ENCODE measurements at regions not wholly inside any gene's neighbourhood (a gene's known extent, or its start where the extent isn't known, plus 50 kb on each side); places are given as distances from the start of the nearest gene placed in this dataset.

GRCh38 chr2:120659275-120659977 is 76.2 kb upstream of the GLI2 start:
- Histone ChIP-seq H3K4me3 (no peak overlapping the region), H3K27me3 (ENCODE audit: low read depth) (peaks cover 13% of the 10 kb centered on the region), H3K9me3 (replicated peaks) (peaks cover 3% of the 10 kb centered on the region), H3K4me1 (peaks cover 29% of the 10 kb centered on the region), H3K36me3 (no peaks in the 10 kb centered on the region), H3K27ac (replicated peaks) (no peak overlapping the region)
- TF ChIP-seq CTCF (IDR thresholded peaks at IDR 0.05; ENCODE audit: borderline replicate concordance), result no peak
- intact Hi-C loops (cut with micrococcal nuclease), result no loop called here
- no peak for DNase-seq

- peaks cover 25% of the 10 kb centered on the region for H3K4me1 ChIP-seq
- no peak for TF ChIP-seq CTCF (IDR thresholded peaks at IDR 0.05; ENCODE audit: borderline replicate concordance)
- no peak overlapping the region for H3K27ac ChIP-seq (replicated peaks)
- H3K9me3 ChIP-seq (replicated peaks), result peaks cover 9% of the 10 kb centered on the region
- H3K27me3 ChIP-seq (ENCODE audit: low read depth), result peaks cover 5% of the 10 kb centered on the region
- no peak overlapping the region for H3K4me3 ChIP-seq
- no peaks in the 10 kb centered on the region for H3K36me3 ChIP-seq
- DNase-seq, result no peak
- intact Hi-C loops (cut with micrococcal nuclease), result no loop called here
Observed at GRCh38 chr2:120660056-120660694, 75.5 kb upstream of the GLI2 start.

- intact Hi-C loops (cut with micrococcal nuclease), result no loop called here
- TF ChIP-seq CTCF (IDR thresholded peaks at IDR 0.05; ENCODE audit: borderline replicate concordance), result no peak
- Histone ChIP-seq H3K4me3 (no peak overlapping the region), H3K36me3 (no peaks in the 10 kb centered on the region), H3K9me3 (replicated peaks) (peaks cover 13% of the 10 kb centered on the region), H3K27me3 (ENCODE audit: low read depth) (no peaks in the 10 kb centered on the region), H3K27ac (replicated peaks) (no peak overlapping the region), H3K4me1 (peaks cover 25% of the 10 kb centered on the region)
- no peak for DNase-seq
Observed at GRCh38 chr2:120660771-120661459, 74.8 kb upstream of the GLI2 start.

- H3K4me3 ChIP-seq, result no peak overlapping the region
- H3K27ac ChIP-seq (replicated peaks), result no peak overlapping the region
- H3K27me3 ChIP-seq (ENCODE audit: low read depth), result no peaks in the 10 kb centered on the region
- DNase-seq, result peak; percentile 77
- intact Hi-C loops (cut with micrococcal nuclease), result no loop called here
- H3K4me1 ChIP-seq, result peaks cover 25% of the 10 kb centered on the region
- peaks cover 20% of the 10 kb centered on the region for H3K9me3 ChIP-seq (replicated peaks)
- no peaks in the 10 kb centered on the region for H3K36me3 ChIP-seq
- no peak for TF ChIP-seq CTCF (IDR thresholded peaks at IDR 0.05; ENCODE audit: borderline replicate concordance)
Observed at GRCh38 chr2:120661551-120661950, 74.1 kb upstream of the GLI2 start.

- TF ChIP-seq CTCF (IDR thresholded peaks at IDR 0.05; ENCODE audit: borderline replicate concordance), result no peak
- peaks cover 25% of the 10 kb centered on the region for H3K9me3 ChIP-seq (replicated peaks)
- H3K4me1 ChIP-seq, result peaks cover 25% of the 10 kb centered on the region
- no peak overlapping the region for H3K27ac ChIP-seq (replicated peaks)
- H3K4me3 ChIP-seq, result no peak overlapping the region
- H3K27me3 ChIP-seq (ENCODE audit: low read depth), result no peaks in the 10 kb centered on the region
- no peak for DNase-seq
- intact Hi-C loops (cut with micrococcal nuclease), result no loop called here
- H3K36me3 ChIP-seq, result no peaks in the 10 kb centered on the region
Observed at GRCh38 chr2:120662046-120662445, 73.6 kb upstream of the GLI2 start.

All from left ventricle myocardium inferior (tissue), 1 donor.